GM23338 (cell line): ENCODE measurements at regions not wholly inside any gene's neighbourhood (a gene's known extent, or its start where the extent isn't known, plus 50 kb on each side); places are given as distances from the start of the nearest gene placed in this dataset.

Experiments used
- ATAC-seq: fragments of 200-7000 bp; cut with Tn5 transposase; 3 replicates; pipeline ENCODE4 v1.9.1; 2020
- DNase-seq: peaks from one replicate; pipeline ENCODE4 v3.0.0-alpha.2; 2015; ENCODE audit warnings: low spot score
- H2AFZ ChIP-seq: fragments of 200-600 bp; sonication (generic); 2 replicates; pipeline ENCODE4 v1.8.0; 2016; ENCODE audit warnings: antibody characterized with exemption, mild to moderate bottlenecking, moderate library complexity
- H3F3A ChIP-seq: fragments of 200-600 bp; sonication (generic); replicated peaks from 2 replicates; pipeline ENCODE4 v1.8.0; 2017; ENCODE audit warnings: antibody characterized with exemption, mixed run types, low read depth
- H3K27ac ChIP-seq: fragments of 200-600 bp; sonication (generic); 2 replicates; pipeline ENCODE4 v1.6.1; 2016; ENCODE audit warnings: low read depth
- H3K27me3 ChIP-seq: fragments of 200-600 bp; sonication (generic); 2 replicates; pipeline ENCODE4 v1.8.0; 2016; ENCODE audit warnings: mild to moderate bottlenecking, mixed run types, moderate library complexity; ENCODE audit not compliant: insufficient read depth
- H3K36me3 ChIP-seq: fragments of 200-600 bp; sonication (generic); 2 replicates; pipeline ENCODE4 v1.8.0; 2016; ENCODE audit warnings: mild to moderate bottlenecking; ENCODE audit not compliant: insufficient read depth
- H3K4me1 ChIP-seq: fragments of 200-600 bp; sonication (generic); 2 replicates; pipeline ENCODE4 v1.8.0; 2016; ENCODE audit warnings: mild to moderate bottlenecking, moderate library complexity; ENCODE audit not compliant: insufficient read depth
- H3K4me2 ChIP-seq: fragments of 200-600 bp; sonication (generic); 2 replicates; pipeline ENCODE4 v1.7.1; 2017; ENCODE audit warnings: mixed run types
- H3K4me3 ChIP-seq: fragments of 200-600 bp; sonication (generic); 2 replicates; pipeline ENCODE4 v1.6.1; 2016; ENCODE audit warnings: mixed run types
- H3K79me2 ChIP-seq: fragments of 200-600 bp; sonication (generic); replicated peaks from 2 replicates; pipeline ENCODE4 v1.8.0; 2017; ENCODE audit warnings: mild to moderate bottlenecking; ENCODE audit not compliant: insufficient read depth
- H3K9me2 ChIP-seq: fragments of 200-600 bp; sonication (generic); 2 replicates; pipeline ENCODE4 v1.8.0; 2017; ENCODE audit not compliant: insufficient read depth
- H4K20me1 ChIP-seq: fragments of 200-600 bp; sonication (generic); replicated peaks from 2 replicates; pipeline ENCODE4 v1.8.0; 2017; ENCODE audit warnings: mild to moderate bottlenecking; ENCODE audit not compliant: insufficient read depth
- H3K27ac Mint-ChIP-seq: 2 replicates; pipeline ENCODE4 v1.8.0; 2020; ENCODE audit warnings: inconsistent platforms, mild to moderate bottlenecking, moderate library complexity, mixed read lengths
- H3K27me3 Mint-ChIP-seq: 3 replicates; pipeline ENCODE4 v1.8.0; 2022; ENCODE audit warnings: low read depth, mild to moderate bottlenecking, moderate library complexity, mixed read lengths, inconsistent platforms; ENCODE audit not compliant: insufficient read depth, poor library complexity
- H3K36me3 Mint-ChIP-seq: 3 replicates; pipeline ENCODE4 v1.8.0; 2021; ENCODE audit warnings: low read depth, mild to moderate bottlenecking, inconsistent platforms, moderate library complexity, mixed read lengths
- H3K4me1 Mint-ChIP-seq: 3 replicates; pipeline ENCODE4 v1.8.0; 2020; ENCODE audit warnings: mild to moderate bottlenecking, inconsistent platforms, mixed read lengths
- H3K4me3 Mint-ChIP-seq: 3 replicates; pipeline ENCODE4 v1.8.0; 2021; ENCODE audit warnings: moderate library complexity, mild to moderate bottlenecking, inconsistent platforms, mixed read lengths
- H3K9me3 Mint-ChIP-seq: 3 replicates; pipeline ENCODE4 v1.8.0; 2020; ENCODE audit warnings: moderate library complexity, mild to moderate bottlenecking, inconsistent platforms, mixed read lengths
- CREB1 ChIP-seq: fragments of 250-450 bp; sonication (Bioruptor Pico); IDR thresholded peaks from 2 replicates; pipeline ENCODE4 v1.5.0; 2020; ENCODE audit warnings: low read depth, mild to moderate bottlenecking, moderate library complexity
- EZH2 ChIP-seq: fragments of 200-600 bp; sonication (generic); IDR thresholded peaks from one replicate; pipeline ENCODE4 v1.8.0; 2017; ENCODE audit warnings: antibody characterized with exemption, mild to moderate bottlenecking, low read depth; ENCODE audit not compliant: unreplicated experiment
- EZH2phosphoT487 ChIP-seq: fragments of 200-600 bp; sonication (generic); IDR thresholded peaks from one replicate; pipeline ENCODE4 v1.8.1; 2018; ENCODE audit warnings: antibody characterized with exemption; ENCODE audit not compliant: unreplicated experiment
- JUNB ChIP-seq: IDR thresholded peaks from one replicate; pipeline ENCODE4 v1.6.1; 2016; ENCODE audit warnings: antibody characterized with exemption; ENCODE audit not compliant: unreplicated experiment
- POLR2AphosphoS5 ChIP-seq: IDR thresholded peaks from 2 replicates; pipeline ENCODE4 v1.6.1; 2016; ENCODE audit warnings: antibody characterized with exemption, low read depth
- STAT1 ChIP-seq: IDR thresholded peaks from one replicate; pipeline ENCODE4 v1.6.1; 2016; ENCODE audit warnings: antibody characterized with exemption; ENCODE audit not compliant: unreplicated experiment
- ZNF114 ChIP-seq: fragments of 250-450 bp; sonication (Bioruptor Pico); IDR thresholded peaks from 2 replicates; pipeline ENCODE4 v1.5.0; 2020; ENCODE audit warnings: mild to moderate bottlenecking, moderate library complexity
- ZNF331 ChIP-seq: fragments of 250-450 bp; sonication (Bioruptor Pico); IDR thresholded peaks from 2 replicates; pipeline ENCODE4 v1.5.0; 2020; ENCODE audit warnings: low read depth, mild to moderate bottlenecking, moderate library complexity
- TF ChIP-seq, protein P1 (sequence below): fragments of 250-450 bp; sonication (Bioruptor Pico); IDR thresholded peaks from 2 replicates; pipeline ENCODE4 v1.5.0; 2020; ENCODE audit warnings: mild to moderate bottlenecking, moderate library complexity
- TF ChIP-seq, protein P2 (sequence below), 2 experiments: fragments of 200-600 bp in 1 of 2; sonication (generic) in 1 of 2; conservative IDR thresholded peaks; 2 replicates each; pipeline versions ENCODE4 v1.5.1 to v1.6.1; 2016 to 2017; ENCODE audit warnings: antibody characterized with exemption in 2 of 2, low read depth in 2 of 2, mild to moderate bottlenecking in 2 of 2, moderate library complexity in 1 of 2
- TF ChIP-seq, protein P3 (sequence below): IDR thresholded peaks from one replicate; pipeline ENCODE4 v1.6.1; 2018; ENCODE audit warnings: antibody characterized with exemption; ENCODE audit not compliant: unreplicated experiment
- TF ChIP-seq, protein P4 (sequence below): IDR thresholded peaks from 2 replicates; pipeline ENCODE4 v1.6.1; 2016; ENCODE audit warnings: antibody characterized with exemption

DNA sequence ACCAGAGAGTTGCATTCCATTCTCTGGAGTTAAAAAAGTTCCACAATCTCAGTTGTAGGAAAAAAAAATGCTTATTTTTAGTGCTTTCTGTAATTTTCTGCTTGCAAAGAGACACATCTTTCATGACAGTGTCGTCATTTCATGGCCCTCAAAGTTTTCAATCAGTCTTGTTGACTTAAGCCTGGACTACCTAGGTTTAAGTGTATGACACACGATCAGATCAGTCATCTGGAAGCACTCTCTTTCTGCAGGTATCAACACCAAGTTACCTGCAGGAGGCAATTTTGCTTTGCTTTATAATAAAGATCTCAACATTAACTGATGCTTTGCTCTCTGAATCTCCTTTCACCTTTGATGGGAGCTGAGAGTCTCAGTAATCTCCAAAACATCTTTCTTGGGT lies 251.6 kb downstream of the BCAT1 start:
- peaks cover 4% of the 10 kb centered on the region; the same call in 2 of the 3 replicates for H3K36me3 Mint-ChIP-seq
- H3K9me3 Mint-ChIP-seq, result peaks cover 14% of the 10 kb centered on the region; the same call in 2 of the 3 replicates
- Histone ChIP-seq H3K27ac (no peak overlapping the region), H2AFZ (peak overlapping the region; percentile 52; the same call in 1 of the 2 replicates), H3K36me3 (no peaks in the 10 kb centered on the region), H3K9me2 (no peaks in the 10 kb centered on the region), H3K79me2 (no peaks in the 10 kb centered on the region), H3F3A (no peaks in the 10 kb centered on the region), H3K4me3 (no peak overlapping the region), H3K27me3 (no peaks in the 10 kb centered on the region), H3K4me2 (no peak overlapping the region), H4K20me1 (no peaks in the 10 kb centered on the region), H3K4me1 (peaks cover 7% of the 10 kb centered on the region)
- peaks cover 31% of the 10 kb centered on the region; the same call in 2 of the 3 replicates for H3K4me1 Mint-ChIP-seq
- TF ChIP-seq ZNF114 (CRISPR knock-in tag) (no peak), ZNF331 (CRISPR knock-in tag) (no peak), JUNB (no peak), EZH2phosphoT487 (no peak), CREB1 (CRISPR knock-in tag) (no peak), POLR2AphosphoS5 (no peak), STAT1 (no peak), EZH2 (no peak)
- TF ChIP-seq, protein P1, sequence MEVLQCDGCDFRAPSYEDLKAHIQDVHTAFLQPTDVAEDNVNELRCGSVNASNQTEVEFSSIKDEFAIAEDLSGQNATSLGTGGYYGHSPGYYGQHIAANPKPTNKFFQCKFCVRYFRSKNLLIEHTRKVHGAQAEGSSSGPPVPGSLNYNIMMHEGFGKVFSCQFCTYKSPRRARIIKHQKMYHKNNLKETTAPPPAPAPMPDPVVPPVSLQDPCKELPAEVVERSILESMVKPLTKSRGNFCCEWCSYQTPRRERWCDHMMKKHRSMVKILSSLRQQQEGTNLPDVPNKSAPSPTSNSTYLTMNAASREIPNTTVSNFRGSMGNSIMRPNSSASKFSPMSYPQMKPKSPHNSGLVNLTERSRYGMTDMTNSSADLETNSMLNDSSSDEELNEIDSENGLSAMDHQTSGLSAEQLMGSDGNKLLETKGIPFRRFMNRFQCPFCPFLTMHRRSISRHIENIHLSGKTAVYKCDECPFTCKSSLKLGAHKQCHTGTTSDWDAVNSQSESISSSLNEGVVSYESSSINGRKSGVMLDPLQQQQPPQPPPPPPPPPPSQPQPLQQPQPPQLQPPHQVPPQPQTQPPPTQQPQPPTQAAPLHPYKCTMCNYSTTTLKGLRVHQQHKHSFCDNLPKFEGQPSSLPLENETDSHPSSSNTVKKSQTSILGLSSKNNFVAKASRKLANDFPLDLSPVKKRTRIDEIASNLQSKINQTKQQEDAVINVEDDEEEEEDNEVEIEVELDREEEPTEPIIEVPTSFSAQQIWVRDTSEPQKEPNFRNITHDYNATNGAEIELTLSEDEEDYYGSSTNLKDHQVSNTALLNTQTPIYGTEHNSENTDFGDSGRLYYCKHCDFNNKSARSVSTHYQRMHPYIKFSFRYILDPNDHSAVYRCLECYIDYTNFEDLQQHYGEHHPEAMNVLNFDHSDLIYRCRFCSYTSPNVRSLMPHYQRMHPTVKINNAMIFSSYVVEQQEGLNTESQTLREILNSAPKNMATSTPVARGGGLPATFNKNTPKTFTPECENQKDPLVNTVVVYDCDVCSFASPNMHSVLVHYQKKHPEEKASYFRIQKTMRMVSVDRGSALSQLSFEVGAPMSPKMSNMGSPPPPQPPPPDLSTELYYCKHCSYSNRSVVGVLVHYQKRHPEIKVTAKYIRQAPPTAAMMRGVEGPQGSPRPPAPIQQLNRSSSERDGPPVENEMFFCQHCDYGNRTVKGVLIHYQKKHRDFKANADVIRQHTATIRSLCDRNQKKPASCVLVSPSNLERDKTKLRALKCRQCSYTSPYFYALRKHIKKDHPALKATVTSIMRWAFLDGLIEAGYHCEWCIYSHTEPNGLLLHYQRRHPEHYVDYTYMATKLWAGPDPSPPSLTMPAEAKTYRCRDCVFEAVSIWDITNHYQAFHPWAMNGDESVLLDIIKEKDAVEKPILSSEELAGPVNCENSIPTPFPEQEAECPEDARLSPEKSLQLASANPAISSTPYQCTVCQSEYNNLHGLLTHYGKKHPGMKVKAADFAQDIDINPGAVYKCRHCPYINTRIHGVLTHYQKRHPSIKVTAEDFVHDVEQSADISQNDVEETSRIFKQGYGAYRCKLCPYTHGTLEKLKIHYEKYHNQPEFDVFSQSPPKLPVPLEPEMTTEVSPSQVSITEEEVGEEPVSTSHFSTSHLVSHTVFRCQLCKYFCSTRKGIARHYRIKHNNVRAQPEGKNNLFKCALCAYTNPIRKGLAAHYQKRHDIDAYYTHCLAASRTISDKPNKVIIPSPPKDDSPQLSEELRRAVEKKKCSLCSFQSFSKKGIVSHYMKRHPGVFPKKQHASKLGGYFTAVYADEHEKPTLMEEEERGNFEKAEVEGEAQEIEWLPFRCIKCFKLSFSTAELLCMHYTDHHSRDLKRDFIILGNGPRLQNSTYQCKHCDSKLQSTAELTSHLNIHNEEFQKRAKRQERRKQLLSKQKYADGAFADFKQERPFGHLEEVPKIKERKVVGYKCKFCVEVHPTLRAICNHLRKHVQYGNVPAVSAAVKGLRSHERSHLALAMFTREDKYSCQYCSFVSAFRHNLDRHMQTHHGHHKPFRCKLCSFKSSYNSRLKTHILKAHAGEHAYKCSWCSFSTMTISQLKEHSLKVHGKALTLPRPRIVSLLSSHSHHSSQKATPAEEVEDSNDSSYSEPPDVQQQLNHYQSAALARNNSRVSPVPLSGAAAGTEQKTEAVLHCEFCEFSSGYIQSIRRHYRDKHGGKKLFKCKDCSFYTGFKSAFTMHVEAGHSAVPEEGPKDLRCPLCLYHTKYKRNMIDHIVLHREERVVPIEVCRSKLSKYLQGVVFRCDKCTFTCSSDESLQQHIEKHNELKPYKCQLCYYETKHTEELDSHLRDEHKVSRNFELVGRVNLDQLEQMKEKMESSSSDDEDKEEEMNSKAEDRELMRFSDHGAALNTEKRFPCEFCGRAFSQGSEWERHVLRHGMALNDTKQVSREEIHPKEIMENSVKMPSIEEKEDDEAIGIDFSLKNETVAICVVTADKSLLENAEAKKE, result no peak
- TF ChIP-seq, protein P2, sequence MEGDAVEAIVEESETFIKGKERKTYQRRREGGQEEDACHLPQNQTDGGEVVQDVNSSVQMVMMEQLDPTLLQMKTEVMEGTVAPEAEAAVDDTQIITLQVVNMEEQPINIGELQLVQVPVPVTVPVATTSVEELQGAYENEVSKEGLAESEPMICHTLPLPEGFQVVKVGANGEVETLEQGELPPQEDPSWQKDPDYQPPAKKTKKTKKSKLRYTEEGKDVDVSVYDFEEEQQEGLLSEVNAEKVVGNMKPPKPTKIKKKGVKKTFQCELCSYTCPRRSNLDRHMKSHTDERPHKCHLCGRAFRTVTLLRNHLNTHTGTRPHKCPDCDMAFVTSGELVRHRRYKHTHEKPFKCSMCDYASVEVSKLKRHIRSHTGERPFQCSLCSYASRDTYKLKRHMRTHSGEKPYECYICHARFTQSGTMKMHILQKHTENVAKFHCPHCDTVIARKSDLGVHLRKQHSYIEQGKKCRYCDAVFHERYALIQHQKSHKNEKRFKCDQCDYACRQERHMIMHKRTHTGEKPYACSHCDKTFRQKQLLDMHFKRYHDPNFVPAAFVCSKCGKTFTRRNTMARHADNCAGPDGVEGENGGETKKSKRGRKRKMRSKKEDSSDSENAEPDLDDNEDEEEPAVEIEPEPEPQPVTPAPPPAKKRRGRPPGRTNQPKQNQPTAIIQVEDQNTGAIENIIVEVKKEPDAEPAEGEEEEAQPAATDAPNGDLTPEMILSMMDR (conservative IDR thresholded peaks at IDR 0.05; ENCODE audit: low read depth in 2 of 2), result no peak
- TF ChIP-seq, protein P3, sequence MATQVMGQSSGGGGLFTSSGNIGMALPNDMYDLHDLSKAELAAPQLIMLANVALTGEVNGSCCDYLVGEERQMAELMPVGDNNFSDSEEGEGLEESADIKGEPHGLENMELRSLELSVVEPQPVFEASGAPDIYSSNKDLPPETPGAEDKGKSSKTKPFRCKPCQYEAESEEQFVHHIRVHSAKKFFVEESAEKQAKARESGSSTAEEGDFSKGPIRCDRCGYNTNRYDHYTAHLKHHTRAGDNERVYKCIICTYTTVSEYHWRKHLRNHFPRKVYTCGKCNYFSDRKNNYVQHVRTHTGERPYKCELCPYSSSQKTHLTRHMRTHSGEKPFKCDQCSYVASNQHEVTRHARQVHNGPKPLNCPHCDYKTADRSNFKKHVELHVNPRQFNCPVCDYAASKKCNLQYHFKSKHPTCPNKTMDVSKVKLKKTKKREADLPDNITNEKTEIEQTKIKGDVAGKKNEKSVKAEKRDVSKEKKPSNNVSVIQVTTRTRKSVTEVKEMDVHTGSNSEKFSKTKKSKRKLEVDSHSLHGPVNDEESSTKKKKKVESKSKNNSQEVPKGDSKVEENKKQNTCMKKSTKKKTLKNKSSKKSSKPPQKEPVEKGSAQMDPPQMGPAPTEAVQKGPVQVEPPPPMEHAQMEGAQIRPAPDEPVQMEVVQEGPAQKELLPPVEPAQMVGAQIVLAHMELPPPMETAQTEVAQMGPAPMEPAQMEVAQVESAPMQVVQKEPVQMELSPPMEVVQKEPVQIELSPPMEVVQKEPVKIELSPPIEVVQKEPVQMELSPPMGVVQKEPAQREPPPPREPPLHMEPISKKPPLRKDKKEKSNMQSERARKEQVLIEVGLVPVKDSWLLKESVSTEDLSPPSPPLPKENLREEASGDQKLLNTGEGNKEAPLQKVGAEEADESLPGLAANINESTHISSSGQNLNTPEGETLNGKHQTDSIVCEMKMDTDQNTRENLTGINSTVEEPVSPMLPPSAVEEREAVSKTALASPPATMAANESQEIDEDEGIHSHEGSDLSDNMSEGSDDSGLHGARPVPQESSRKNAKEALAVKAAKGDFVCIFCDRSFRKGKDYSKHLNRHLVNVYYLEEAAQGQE, result no peak
- TF ChIP-seq, protein P4, sequence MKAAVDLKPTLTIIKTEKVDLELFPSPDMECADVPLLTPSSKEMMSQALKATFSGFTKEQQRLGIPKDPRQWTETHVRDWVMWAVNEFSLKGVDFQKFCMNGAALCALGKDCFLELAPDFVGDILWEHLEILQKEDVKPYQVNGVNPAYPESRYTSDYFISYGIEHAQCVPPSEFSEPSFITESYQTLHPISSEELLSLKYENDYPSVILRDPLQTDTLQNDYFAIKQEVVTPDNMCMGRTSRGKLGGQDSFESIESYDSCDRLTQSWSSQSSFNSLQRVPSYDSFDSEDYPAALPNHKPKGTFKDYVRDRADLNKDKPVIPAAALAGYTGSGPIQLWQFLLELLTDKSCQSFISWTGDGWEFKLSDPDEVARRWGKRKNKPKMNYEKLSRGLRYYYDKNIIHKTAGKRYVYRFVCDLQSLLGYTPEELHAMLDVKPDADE, result no peak
- no peak overlapping the region for H3K27ac Mint-ChIP-seq
- H3K4me3 Mint-ChIP-seq, result no peak overlapping the region
- H3K27me3 Mint-ChIP-seq, result no peaks in the 10 kb centered on the region
- ATAC-seq (no peak), DNase-seq (peak; percentile 11)
